ENCODE measurements at regions not wholly inside any gene's neighbourhood (a gene's known extent, or its start where the extent isn't known, plus 50 kb on each side); places are given as distances from the start of the nearest gene placed in this dataset.

DNA sequence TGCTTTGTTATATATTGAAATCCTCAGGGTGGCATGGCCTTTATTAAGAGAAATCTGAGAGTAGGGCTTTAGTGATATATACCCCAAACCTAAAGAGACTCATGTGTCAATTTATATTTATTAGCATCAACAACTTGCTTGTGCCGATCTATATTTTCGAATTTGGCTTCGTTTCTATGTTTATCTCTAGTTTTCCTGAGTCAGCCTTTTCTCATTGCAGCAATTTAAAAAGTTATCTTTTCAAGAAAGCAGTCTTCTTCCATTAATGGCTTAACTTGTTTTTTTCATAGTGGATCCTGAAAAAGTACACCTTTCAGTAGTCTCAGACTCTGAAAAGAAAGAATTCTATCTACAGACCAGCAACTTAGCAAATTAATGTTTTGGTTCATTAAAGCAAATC lies 99.9 kb upstream of the KCNN2 start:
- TF ChIP-seq POLR2A (IDR thresholded peaks at IDR 0.05) (no peak), EP300 (IDR thresholded peaks at IDR 0.05) (no peak)
- TF ChIP-seq, protein P1, sequence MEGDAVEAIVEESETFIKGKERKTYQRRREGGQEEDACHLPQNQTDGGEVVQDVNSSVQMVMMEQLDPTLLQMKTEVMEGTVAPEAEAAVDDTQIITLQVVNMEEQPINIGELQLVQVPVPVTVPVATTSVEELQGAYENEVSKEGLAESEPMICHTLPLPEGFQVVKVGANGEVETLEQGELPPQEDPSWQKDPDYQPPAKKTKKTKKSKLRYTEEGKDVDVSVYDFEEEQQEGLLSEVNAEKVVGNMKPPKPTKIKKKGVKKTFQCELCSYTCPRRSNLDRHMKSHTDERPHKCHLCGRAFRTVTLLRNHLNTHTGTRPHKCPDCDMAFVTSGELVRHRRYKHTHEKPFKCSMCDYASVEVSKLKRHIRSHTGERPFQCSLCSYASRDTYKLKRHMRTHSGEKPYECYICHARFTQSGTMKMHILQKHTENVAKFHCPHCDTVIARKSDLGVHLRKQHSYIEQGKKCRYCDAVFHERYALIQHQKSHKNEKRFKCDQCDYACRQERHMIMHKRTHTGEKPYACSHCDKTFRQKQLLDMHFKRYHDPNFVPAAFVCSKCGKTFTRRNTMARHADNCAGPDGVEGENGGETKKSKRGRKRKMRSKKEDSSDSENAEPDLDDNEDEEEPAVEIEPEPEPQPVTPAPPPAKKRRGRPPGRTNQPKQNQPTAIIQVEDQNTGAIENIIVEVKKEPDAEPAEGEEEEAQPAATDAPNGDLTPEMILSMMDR (IDR thresholded peaks at IDR 0.05) = no peak
